ENCODE measurements at regions not wholly inside any gene's neighbourhood (a gene's known extent, or its start where the extent isn't known, plus 50 kb on each side); places are given as distances from the start of the nearest gene placed in this dataset.

GRCh38 chr1:213728593-213729536, 258.9 kb upstream of the PROX1 start:
- DNase-seq (ENCODE audit: low read depth) = no peak

- DNase-seq (ENCODE audit: low read depth) = no peak
These were observed 254.1 kb upstream of the PROX1 start for GRCh38 chr1:213733705-213734104.

- no peak for DNase-seq (ENCODE audit: low read depth)
These were observed 250.3 kb upstream of the PROX1 start for GRCh38 chr1:213737398-213738035.

GRCh38 chr1:213738658-213739057, 249.1 kb upstream of the PROX1 start:
- no peak for DNase-seq (ENCODE audit: low read depth)

GRCh38 chr1:213742992-213743391, 244.8 kb upstream of the PROX1 start:
- no peak for DNase-seq (ENCODE audit: low read depth)

- no peak for DNase-seq (ENCODE audit: low read depth)
These were observed 243.0 kb upstream of the PROX1 start for GRCh38 chr1:213744780-213745179.

GRCh38 chr1:213745451-213745850, 242.3 kb upstream of the PROX1 start:
- DNase-seq (ENCODE audit: low read depth) = no peak

GRCh38 chr1:213749558-213749957, 238.2 kb upstream of the PROX1 start:
- DNase-seq (ENCODE audit: low read depth) = no peak

GRCh38 chr1:213750231-213751063, 237.3 kb upstream of the PROX1 start:
- DNase-seq (ENCODE audit: low read depth) = no peak

GRCh38 chr1:213751064-213751397, 236.7 kb upstream of the PROX1 start:
- DNase-seq (ENCODE audit: low read depth) = no peak

- DNase-seq (ENCODE audit: low read depth) = no peak
These were observed 228.2 kb upstream of the PROX1 start for GRCh38 chr1:213759359-213760181.

GRCh38 chr1:213761845-213762407, 225.8 kb upstream of the PROX1 start:
- no peak for DNase-seq (ENCODE audit: low read depth)

- DNase-seq (ENCODE audit: low read depth) = no peak
These were observed 220.1 kb upstream of the PROX1 start for GRCh38 chr1:213767683-213768082.

- no peak for DNase-seq (ENCODE audit: low read depth)
These were observed 215.4 kb upstream of the PROX1 start for GRCh38 chr1:213772128-213773063.

GRCh38 chr1:213773975-213774374, 213.8 kb upstream of the PROX1 start:
- DNase-seq (ENCODE audit: low read depth) = no peak

- DNase-seq (ENCODE audit: low read depth) = no peak
These were observed 210.8 kb upstream of the PROX1 start for GRCh38 chr1:213776969-213777368.

- DNase-seq (ENCODE audit: low read depth) = no peak
These were observed 208.5 kb upstream of the PROX1 start for GRCh38 chr1:213779228-213779627.

GRCh38 chr1:213782941-213783672, 204.7 kb upstream of the PROX1 start:
- no peak for DNase-seq (ENCODE audit: low read depth)

GRCh38 chr1:213783893-213784292, 203.9 kb upstream of the PROX1 start:
- DNase-seq (ENCODE audit: low read depth) = no peak

GRCh38 chr1:213786683-213787082, 201.1 kb upstream of the PROX1 start:
- no peak for DNase-seq (ENCODE audit: low read depth)
